ENCODE measurements at regions not wholly inside any gene's neighbourhood (a gene's known extent, or its start where the extent isn't known, plus 50 kb on each side); places are given as distances from the start of the nearest gene placed in this dataset.
"Not testable (repeated sequence)": the region's sequence is repeated elsewhere in the genome, so short reads cannot be mapped to it uniquely, and the experiment has no call there.

DNA sequence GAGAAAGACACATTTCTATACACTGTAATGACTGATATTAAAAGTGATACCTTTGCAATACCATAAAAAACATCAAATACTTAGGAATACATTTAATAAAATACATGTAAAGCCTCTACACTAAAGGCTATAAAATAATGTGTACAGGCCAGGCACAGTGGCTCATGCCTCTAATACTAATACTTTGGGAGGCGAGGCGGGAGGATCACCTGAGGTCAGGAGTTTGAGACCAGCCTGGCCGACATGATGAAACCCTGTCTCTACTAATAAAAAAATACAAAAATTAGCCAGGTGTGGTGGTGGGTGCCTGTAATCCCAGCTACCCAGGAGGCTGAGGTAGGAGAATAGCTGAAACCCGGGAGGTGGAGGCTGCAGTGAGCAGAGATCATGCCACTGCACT, 59.8 kb upstream of the RTL6 start:
- not testable (repeated sequence) for DNase-seq

DNA sequence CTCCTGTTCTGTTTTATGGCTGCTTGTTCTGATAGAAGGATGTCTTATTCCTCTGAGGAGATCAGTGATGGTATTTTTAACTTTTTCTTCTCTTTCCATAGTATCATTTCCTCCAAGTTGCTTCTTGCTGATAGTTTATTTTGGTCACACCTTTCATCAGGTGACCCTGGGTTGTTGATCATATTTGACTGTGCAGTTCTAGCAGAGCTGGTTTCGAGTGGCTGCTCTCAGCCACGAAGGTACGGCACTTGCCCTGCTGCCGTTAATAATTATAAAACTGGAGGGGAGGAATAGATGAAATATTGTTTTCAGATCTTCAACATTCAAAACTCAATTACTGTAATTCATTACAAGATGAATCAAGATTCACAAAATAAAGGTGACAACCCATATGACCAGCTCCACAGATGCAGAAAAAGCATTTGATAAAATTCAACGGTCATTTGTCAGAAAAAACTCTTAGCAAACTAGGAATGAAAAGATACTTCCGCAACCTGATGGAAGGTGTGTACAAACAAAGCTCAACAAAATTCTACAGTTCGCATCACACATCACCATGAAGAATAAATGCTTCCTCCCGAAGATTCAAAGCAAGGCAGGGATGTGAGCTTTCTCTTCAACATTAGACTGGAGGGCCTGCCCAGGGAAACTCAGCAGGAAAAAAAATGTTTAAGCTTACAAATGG, 59.2 kb upstream of the RTL6 start:
- no peak for DNase-seq

DNA sequence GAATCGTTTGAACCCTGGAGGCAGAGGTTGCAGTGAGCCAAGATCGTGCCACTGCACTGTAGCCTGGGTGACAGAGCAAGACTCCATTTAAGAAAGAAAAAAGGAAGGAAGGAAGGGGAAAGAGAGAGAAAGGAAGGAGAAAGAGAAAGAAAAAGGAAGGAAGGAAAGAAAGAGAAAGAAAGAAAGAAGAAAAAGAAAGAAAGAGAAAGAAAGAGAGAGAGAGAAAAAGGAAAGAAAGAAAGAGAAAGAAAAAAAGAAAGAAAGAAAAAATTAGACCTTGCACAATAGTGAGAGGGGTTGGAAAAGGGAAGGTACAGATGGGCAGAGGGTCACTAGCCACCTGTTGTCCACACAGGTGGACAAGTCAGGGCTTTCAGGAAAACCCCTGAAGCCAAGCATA, 57.6 kb upstream of the RTL6 start:
- no peak for DNase-seq

DNA sequence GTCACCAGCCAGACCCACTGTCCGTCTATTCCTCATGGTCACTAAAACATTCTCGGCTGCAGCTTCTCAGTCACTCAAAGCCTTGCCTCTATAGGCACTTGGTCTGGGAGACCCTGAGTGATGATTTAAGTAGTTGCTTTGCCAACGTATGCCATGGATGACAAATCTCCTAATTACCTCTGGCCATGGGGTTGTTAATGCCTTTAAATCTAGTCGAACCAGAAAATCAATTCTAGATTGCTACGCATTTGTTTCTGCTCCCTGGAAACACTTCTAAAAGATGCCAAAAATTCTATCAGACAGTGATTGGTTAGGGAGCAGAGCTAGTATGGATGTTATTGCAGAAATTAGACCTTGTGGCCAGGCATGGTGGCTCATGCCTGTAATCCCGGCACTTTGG, 57.0 kb upstream of the RTL6 start:
- no peak for DNase-seq

DNA sequence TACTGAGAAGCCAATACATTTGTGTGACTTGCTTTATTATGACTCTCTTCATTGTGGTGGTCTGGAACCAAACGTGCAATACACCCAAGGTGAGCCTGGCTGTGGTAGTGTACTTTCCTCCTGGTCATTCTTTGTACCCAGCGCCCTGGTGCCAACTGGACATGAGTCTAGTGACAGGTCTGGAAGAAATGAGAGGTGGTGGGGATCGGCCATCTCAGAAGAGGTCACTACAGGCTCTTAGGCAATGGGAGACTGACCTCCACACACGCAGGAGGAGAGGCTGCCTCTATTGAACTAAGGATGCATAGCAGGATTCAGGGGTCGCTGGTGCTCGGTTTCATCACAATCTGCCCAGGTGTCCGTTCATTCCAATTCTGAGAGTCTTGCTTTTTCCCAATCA, 56.4 kb upstream of the RTL6 start:
- DNase-seq = no peak

DNA sequence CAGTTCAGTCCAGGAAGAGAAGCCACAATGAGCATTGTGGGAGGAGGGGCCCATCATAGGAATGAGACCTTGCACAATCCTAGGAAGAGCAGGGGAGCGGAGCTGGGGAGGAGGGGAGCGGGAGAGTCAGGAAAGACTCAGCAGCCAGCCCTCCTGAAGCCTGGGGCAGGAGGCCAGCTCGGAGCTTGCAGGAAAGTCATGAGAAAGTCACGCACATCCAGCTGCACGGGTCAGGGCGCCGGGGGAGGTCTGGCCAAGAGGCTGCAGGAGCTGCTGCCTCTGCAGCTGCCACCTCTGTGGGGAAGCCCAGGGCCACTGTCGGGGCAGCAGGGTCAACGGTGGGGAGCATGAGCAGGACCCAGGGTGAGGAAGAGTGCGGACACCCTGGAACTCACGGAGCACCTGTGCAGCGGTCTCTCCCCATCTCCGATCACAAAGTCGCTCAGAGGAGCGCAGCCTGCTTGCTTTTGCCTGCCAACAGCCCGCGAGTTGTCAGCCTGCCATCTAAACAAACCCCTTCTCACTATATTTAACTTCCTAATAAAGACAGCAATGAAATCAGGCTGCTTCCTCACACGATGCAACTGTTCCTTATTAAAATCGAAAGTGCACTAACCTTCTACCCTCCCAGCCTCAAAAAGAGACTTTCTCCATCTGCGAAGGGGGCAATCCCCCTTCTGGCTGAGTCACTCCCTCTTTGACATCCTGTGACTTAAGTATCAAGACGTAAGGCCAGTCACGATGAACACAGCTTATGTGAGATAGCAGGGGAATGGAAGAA, 52.9 kb upstream of the RTL6 start:
- DNase-seq = no peak

DNA sequence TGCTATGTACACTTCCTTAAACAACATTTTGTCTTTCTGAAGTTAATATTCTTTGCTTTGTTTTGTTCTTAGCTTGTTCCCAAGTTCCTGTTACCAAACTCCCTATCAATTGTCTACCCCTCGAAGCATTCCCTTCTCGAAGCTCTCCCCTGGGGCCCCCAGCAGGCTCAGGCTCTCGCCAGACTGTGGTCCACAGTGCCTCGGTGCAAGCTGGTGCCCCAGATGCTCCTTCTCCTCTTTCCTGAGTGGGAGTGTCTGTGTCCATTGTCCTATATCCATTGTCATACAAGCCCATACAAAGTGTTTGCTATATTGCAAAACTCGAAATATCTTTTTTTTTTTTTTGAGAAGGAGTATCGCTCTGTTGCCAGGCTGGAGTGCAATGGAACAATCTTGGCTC, 51.7 kb upstream of the RTL6 start:
- DNase-seq = no peak

DNA sequence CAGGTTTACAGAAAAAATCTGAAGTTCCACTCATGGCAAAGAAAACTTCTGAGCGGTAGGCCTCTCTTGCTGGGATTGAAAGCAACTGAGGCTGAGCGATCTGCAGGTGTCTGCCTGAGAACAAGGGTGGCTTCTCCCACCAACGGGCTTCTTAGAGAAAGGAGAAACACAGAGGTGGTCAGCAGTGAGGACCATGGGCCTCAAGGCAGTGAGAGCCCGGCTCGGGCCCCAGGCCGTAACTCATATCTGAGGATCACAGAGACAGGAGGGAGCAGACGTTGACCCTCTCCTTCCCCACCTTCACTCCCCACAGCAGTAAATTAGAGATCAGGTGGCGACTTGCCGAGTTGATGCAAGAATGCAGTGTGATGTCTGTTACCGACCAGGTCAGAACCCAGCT, 50.9 kb upstream of the RTL6 start:
- no peak for DNase-seq
